ENCODE measurements at regions not wholly inside any gene's neighbourhood (a gene's known extent, or its start where the extent isn't known, plus 50 kb on each side); places are given as distances from the start of the nearest gene placed in this dataset.
A peak's percentile ranks its signal among the peaks of the same experiment; 100 is the strongest.

DNA sequence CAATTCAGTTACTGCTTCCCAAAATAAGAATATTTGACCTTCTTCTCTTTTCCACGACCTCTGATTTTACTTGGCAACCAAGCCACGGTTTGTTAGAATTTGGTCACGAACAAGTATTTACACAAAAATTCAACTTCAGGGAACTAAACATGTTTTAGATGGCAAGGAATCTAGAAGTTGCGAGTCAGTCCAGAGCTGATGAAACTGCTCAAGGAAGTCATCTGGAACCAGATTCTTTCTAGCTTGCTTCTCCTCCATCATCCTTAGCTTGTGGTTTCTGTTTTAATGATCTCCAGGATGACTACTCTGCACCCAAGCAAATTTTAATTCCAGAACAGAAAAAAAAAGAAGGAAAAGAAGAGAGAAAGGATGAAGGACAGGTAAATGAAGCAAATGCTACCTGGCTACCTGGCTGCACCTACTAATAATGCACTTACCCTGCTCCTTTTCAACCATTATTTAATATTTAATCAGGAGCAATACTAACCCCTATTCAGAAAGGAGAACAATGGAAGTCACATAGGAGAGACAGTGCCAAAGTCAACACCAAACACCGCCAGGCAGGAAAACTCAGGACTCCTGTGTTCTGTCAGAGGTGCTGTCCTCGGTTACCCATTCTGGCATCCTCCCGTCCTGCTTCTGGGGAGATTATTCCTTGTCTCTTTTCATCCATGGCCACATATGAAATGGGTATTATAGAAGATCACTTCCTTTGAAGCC is 54.2 kb upstream of the RGS7 start:
- Histone ChIP-seq H3K9me3 (ENCODE audit: control insufficient read depth, low read length) (no peaks in the 10 kb centered on the region), H3K9ac (ENCODE audit: extremely low read depth, low read length, poor library complexity, severe bottlenecking) (no peak overlapping the region), H3K27ac (ENCODE audit: low read depth, low read length) (no peak overlapping the region), H3K36me3 (ENCODE audit: control insufficient read depth, insufficient read depth, low read length) (no peaks in the 10 kb centered on the region), H3K27me3 (ENCODE audit: control insufficient read depth, insufficient read depth, low read length, poor library complexity, severe bottlenecking) (no peaks in the 10 kb centered on the region), H3K4me1 (ENCODE audit: control insufficient read depth, insufficient read depth, low read length) (peaks cover 7% of the 10 kb centered on the region), H3K4me3 (ENCODE audit: low read length) (no peak overlapping the region)
- H3K27ac Mint-ChIP-seq = no peak overlapping the region
- H3K27me3 Mint-ChIP-seq (ENCODE audit: insufficient read depth) = peaks cover 7% of the 10 kb centered on the region
- H3K4me3 Mint-ChIP-seq = no peak overlapping the region
- no peak for DNase-seq
- TF ChIP-seq CTCF (conservative IDR thresholded peaks at IDR 0.05) = no peak
- WGBS, 2 experiments (ENCODE audit: insufficient coverage in 1 of 2, insufficient read length in 1 of 2) = 85 to 95% methylated on average over 4 to 7 of the region's 7 CpGs
- H3K36me3 Mint-ChIP-seq (ENCODE audit: low read depth) = no peaks in the 10 kb centered on the region
- H3K9me3 Mint-ChIP-seq = no peaks in the 10 kb centered on the region
- peaks cover 33% of the 10 kb centered on the region for H3K4me1 Mint-ChIP-seq

GRCh38 chr1:241408170-241408569 is 51.2 kb upstream of the RGS7 start:
- Histone ChIP-seq H3K9me3 (ENCODE audit: control insufficient read depth, low read length) (no peaks in the 10 kb centered on the region), H3K4me3 (ENCODE audit: low read length) (no peak overlapping the region), H3K9ac (ENCODE audit: extremely low read depth, low read length, poor library complexity, severe bottlenecking) (no peak overlapping the region), H3K36me3 (ENCODE audit: control insufficient read depth, insufficient read depth, low read length) (no peaks in the 10 kb centered on the region), H3K27me3 (ENCODE audit: control insufficient read depth, insufficient read depth, low read length, poor library complexity, severe bottlenecking) (no peaks in the 10 kb centered on the region), H3K4me1 (ENCODE audit: control insufficient read depth, insufficient read depth, low read length) (peaks cover 2% of the 10 kb centered on the region), H3K27ac (ENCODE audit: low read depth, low read length) (no peak overlapping the region)
- Mint-ChIP-seq H3K36me3 (ENCODE audit: low read depth) (no peaks in the 10 kb centered on the region), H3K4me1 (peaks cover 16% of the 10 kb centered on the region), H3K9me3 (no peaks in the 10 kb centered on the region), H3K27ac (no peak overlapping the region), H3K27me3 (ENCODE audit: insufficient read depth) (peaks cover 7% of the 10 kb centered on the region), H3K4me3 (no peak overlapping the region)
- no peak for DNase-seq
- peak; percentile 59 for TF ChIP-seq CTCF (conservative IDR thresholded peaks at IDR 0.05)
- 67 to 76% methylated on average over 1 to 3 of the region's 3 CpGs for WGBS, 2 experiments (ENCODE audit: insufficient coverage in 1 of 2, insufficient read length in 1 of 2)
